Kidney tubule cell (primary cell): ENCODE measurements at regions not wholly inside any gene's neighbourhood (a gene's known extent, or its start where the extent isn't known, plus 50 kb on each side); places are given as distances from the start of the nearest gene placed in this dataset.

Experiments
- DNase-seq: peaks from one replicate; pipeline ENCODE4 v3.0.0-alpha.2; 2018; ENCODE audit warnings: low spot score

GRCh38 chr18:53644799-53645471 lies 579.5 kb downstream of the MBD2 start:
- no peak for DNase-seq

- no peak for DNase-seq
Observed at GRCh38 chr18:53639687-53640086, 584.8 kb downstream of the MBD2 start.

- DNase-seq = no peak
Observed at GRCh38 chr18:53629337-53629736, 595.1 kb downstream of the MBD2 start.

GRCh38 chr18:53625997-53626599 lies 598.4 kb downstream of the MBD2 start:
- no peak for DNase-seq

- no peak for DNase-seq
Observed at GRCh38 chr18:53610957-53611356, 613.5 kb downstream of the MBD2 start.

- no peak for DNase-seq
Observed at GRCh38 chr18:53606792-53607191, 617.7 kb downstream of the MBD2 start.

- DNase-seq = no peak
Observed at GRCh38 chr18:53605198-53605597, 619.3 kb downstream of the MBD2 start.

GRCh38 chr18:53603276-53603675 lies 621.2 kb downstream of the MBD2 start:
- DNase-seq = no peak

- no peak for DNase-seq
Observed at GRCh38 chr18:53601344-53601743, 623.1 kb downstream of the MBD2 start.

GRCh38 chr18:53586923-53587322 lies 637.5 kb downstream of the MBD2 start:
- no peak for DNase-seq
